OCI-LY1 (cell line): ENCODE measurements at regions not wholly inside any gene's neighbourhood (a gene's known extent, or its start where the extent isn't known, plus 50 kb on each side); places are given as distances from the start of the nearest gene placed in this dataset.

Source experiments
- EZH2 ChIP-seq: fragments of 200-600 bp; sonication (generic), shearing (Covaris generic); IDR thresholded peaks from 2 replicates; pipeline ENCODE4 v1.8.0; 2017; ENCODE audit warnings: borderline replicate concordance, mixed run types, mild to moderate bottlenecking, antibody characterized with exemption, low read length, moderate library complexity, mixed read lengths
- TF ChIP-seq, protein P1 (sequence below): fragments of 200-600 bp; sonication (generic), shearing (Covaris generic); IDR thresholded peaks from 2 replicates; pipeline ENCODE4 v1.5.1; 2017; ENCODE audit warnings: mild to moderate bottlenecking, antibody characterized with exemption, low read length, moderate library complexity, mixed read lengths

- TF ChIP-seq, protein P1, sequence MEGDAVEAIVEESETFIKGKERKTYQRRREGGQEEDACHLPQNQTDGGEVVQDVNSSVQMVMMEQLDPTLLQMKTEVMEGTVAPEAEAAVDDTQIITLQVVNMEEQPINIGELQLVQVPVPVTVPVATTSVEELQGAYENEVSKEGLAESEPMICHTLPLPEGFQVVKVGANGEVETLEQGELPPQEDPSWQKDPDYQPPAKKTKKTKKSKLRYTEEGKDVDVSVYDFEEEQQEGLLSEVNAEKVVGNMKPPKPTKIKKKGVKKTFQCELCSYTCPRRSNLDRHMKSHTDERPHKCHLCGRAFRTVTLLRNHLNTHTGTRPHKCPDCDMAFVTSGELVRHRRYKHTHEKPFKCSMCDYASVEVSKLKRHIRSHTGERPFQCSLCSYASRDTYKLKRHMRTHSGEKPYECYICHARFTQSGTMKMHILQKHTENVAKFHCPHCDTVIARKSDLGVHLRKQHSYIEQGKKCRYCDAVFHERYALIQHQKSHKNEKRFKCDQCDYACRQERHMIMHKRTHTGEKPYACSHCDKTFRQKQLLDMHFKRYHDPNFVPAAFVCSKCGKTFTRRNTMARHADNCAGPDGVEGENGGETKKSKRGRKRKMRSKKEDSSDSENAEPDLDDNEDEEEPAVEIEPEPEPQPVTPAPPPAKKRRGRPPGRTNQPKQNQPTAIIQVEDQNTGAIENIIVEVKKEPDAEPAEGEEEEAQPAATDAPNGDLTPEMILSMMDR, result no peak
- no peak for TF ChIP-seq EZH2
Observed at GRCh38 chr13:54424344-54424743, 1395.7 kb downstream of the OLFM4 start.
